ENCODE measurements at regions not wholly inside any gene's neighbourhood (a gene's known extent, or its start where the extent isn't known, plus 50 kb on each side); places are given as distances from the start of the nearest gene placed in this dataset.

- H3K27ac ChIP-seq = no peak overlapping the region
- DNase-seq = no peak
- H3K4me3 ChIP-seq (ENCODE audit: low read depth, low read length) = no peak overlapping the region
- in situ Hi-C loops (cut with HindIII; ENCODE audit: low pct_ligation_motif_present, low sequenced_read_pairs) = no loop called here
- H3K27me3 ChIP-seq (replicated peaks) = no peaks in the 10 kb centered on the region
- no peaks in the 10 kb centered on the region for H3K36me3 ChIP-seq (replicated peaks)
- TF ChIP-seq CTCF (IDR thresholded peaks at IDR 0.05; ENCODE audit: low read depth, low read length, missing control alignments) = no peak
These were observed 204.9 kb downstream of the SIM1 start for GRCh38 chr6:100259865-100260264.

GRCh38 chr6:100258752-100259151 is 206.0 kb downstream of the SIM1 start:
- in situ Hi-C loops (cut with HindIII; ENCODE audit: low pct_ligation_motif_present, low sequenced_read_pairs) = no loop called here
- Histone ChIP-seq H3K27me3 (replicated peaks) (no peaks in the 10 kb centered on the region), H3K36me3 (replicated peaks) (no peaks in the 10 kb centered on the region), H3K27ac (no peak overlapping the region), H3K4me3 (ENCODE audit: low read depth, low read length) (no peak overlapping the region)
- no peak for TF ChIP-seq CTCF (IDR thresholded peaks at IDR 0.05; ENCODE audit: low read depth, low read length, missing control alignments)
- no peak for DNase-seq

GRCh38 chr6:100257793-100258395 is 206.8 kb downstream of the SIM1 start:
- Histone ChIP-seq H3K4me3 (ENCODE audit: low read depth, low read length) (peak overlapping the region; percentile 15), H3K36me3 (replicated peaks) (no peaks in the 10 kb centered on the region), H3K27ac (peak overlapping the region; percentile 66), H3K27me3 (replicated peaks) (no peaks in the 10 kb centered on the region)
- DNase-seq = peak; percentile 82
- TF ChIP-seq CTCF (IDR thresholded peaks at IDR 0.05; ENCODE audit: low read depth, low read length, missing control alignments) = peak; percentile 17
- in situ Hi-C loops (cut with HindIII; ENCODE audit: low pct_ligation_motif_present, low sequenced_read_pairs) = no loop called here

GRCh38 chr6:100255701-100256100 is 209.0 kb downstream of the SIM1 start:
- Histone ChIP-seq H3K27me3 (replicated peaks) (no peaks in the 10 kb centered on the region), H3K4me3 (ENCODE audit: low read depth, low read length) (no peak overlapping the region), H3K36me3 (replicated peaks) (no peaks in the 10 kb centered on the region), H3K27ac (no peak overlapping the region)
- no peak for DNase-seq
- in situ Hi-C loops (cut with HindIII; ENCODE audit: low pct_ligation_motif_present, low sequenced_read_pairs) = no loop called here
- no peak for TF ChIP-seq CTCF (IDR thresholded peaks at IDR 0.05; ENCODE audit: low read depth, low read length, missing control alignments)

GRCh38 chr6:100247123-100247522 is 217.6 kb downstream of the SIM1 start:
- H3K27ac ChIP-seq = no peak overlapping the region
- H3K36me3 ChIP-seq (replicated peaks) = no peaks in the 10 kb centered on the region
- no peak for DNase-seq
- no peaks in the 10 kb centered on the region for H3K27me3 ChIP-seq (replicated peaks)
- no peak overlapping the region for H3K4me3 ChIP-seq (ENCODE audit: low read depth, low read length)
- no peak for TF ChIP-seq CTCF (IDR thresholded peaks at IDR 0.05; ENCODE audit: low read depth, low read length, missing control alignments)
- in situ Hi-C loops (cut with HindIII; ENCODE audit: low pct_ligation_motif_present, low sequenced_read_pairs) = no loop called here

- DNase-seq = no peak
- in situ Hi-C loops (cut with HindIII; ENCODE audit: low pct_ligation_motif_present, low sequenced_read_pairs) = no loop called here
- Histone ChIP-seq H3K4me3 (ENCODE audit: low read depth, low read length) (no peak overlapping the region), H3K27ac (no peak overlapping the region), H3K36me3 (replicated peaks) (no peaks in the 10 kb centered on the region), H3K27me3 (replicated peaks) (no peaks in the 10 kb centered on the region)
- TF ChIP-seq CTCF (IDR thresholded peaks at IDR 0.05; ENCODE audit: low read depth, low read length, missing control alignments) = no peak
These were observed 218.5 kb downstream of the SIM1 start for GRCh38 chr6:100246206-100246605.

Data from brain microvascular endothelial cell (primary cell).